RWPE2 (cell line): ENCODE measurements at regions not wholly inside any gene's neighbourhood (a gene's known extent, or its start where the extent isn't known, plus 50 kb on each side); places are given as distances from the start of the nearest gene placed in this dataset.

Experiments used
- ATAC-seq: fragments of 200-7000 bp; cut with Tn5 transposase; 3 replicates; pipeline ENCODE4 v1.9.1; 2021; ENCODE audit warnings: low read depth
- DNase-seq: peaks from one replicate; pipeline ENCODE4 v3.0.0-alpha.2; 2020; ENCODE audit warnings: low spot score
- H3K27ac ChIP-seq: fragments of 450-650 bp; 2 replicates; pipeline ENCODE4 v1.5.1; 2017; ENCODE audit warnings: mild to moderate bottlenecking; ENCODE audit not compliant: poor library complexity, severe bottlenecking
- H3K27me3 ChIP-seq: fragments of 250-450 bp; sonication (Bioruptor Pico); 2 replicates; pipeline ENCODE4 v1.5.1; 2021; ENCODE audit warnings: mild to moderate bottlenecking, moderate library complexity; ENCODE audit not compliant: insufficient read depth, poor library complexity, severe bottlenecking
- H3K36me3 ChIP-seq: fragments of 250-450 bp; sonication (Bioruptor Pico); 2 replicates; pipeline ENCODE4 v1.5.1; 2020; ENCODE audit warnings: low read depth, mild to moderate bottlenecking, moderate library complexity
- H3K4me1 ChIP-seq: fragments of 250-450 bp; sonication (Bioruptor Pico); 2 replicates; pipeline ENCODE4 v1.5.1; 2021; ENCODE audit warnings: mild to moderate bottlenecking, moderate library complexity; ENCODE audit not compliant: insufficient read depth, poor library complexity, severe bottlenecking
- H3K4me3 ChIP-seq: fragments of 250-450 bp; sonication (Bioruptor Pico); 2 replicates; pipeline ENCODE4 v1.5.1; 2021; ENCODE audit warnings: mild to moderate bottlenecking, moderate library complexity; ENCODE audit not compliant: severe bottlenecking
- H3K9me3 ChIP-seq: fragments of 250-450 bp; sonication (Bioruptor Pico); 2 replicates; pipeline ENCODE4 v1.5.1; 2021; ENCODE audit warnings: mild to moderate bottlenecking, moderate library complexity; ENCODE audit not compliant: severe bottlenecking
- TF ChIP-seq, protein P1 (sequence below): fragments of 450-650 bp; IDR thresholded peaks from one replicate; pipeline ENCODE4 v1.5.1; 2017; ENCODE audit warnings: mild to moderate bottlenecking, moderate library complexity; ENCODE audit not compliant: poor library complexity, severe bottlenecking

DNA sequence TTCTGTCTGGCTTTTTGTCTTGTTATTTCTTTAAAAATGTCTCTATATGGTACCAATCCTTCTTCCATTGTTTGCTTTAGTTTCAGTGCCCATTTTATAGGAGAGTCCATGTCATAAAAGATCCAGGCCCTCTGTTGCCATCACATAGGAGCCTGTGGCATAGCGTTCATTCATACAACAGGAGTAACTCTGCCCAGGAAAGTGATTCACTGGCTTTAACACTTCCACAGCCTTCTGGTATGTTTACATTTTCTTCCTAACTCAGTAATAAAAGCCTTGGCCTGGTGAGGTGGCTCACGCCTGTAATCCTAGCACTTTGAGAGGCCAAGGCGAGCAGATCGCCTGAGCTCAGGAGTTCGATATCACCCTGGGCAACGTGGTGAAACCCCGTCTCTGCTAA, 519.3 kb upstream of the PTGER4 start:
- Histone ChIP-seq H3K4me1 (no peaks in the 10 kb centered on the region), H3K36me3 (no peaks in the 10 kb centered on the region), H3K9me3 (no peaks in the 10 kb centered on the region), H3K27me3 (no peaks in the 10 kb centered on the region), H3K4me3 (no peak overlapping the region), H3K27ac (no peak overlapping the region)
- ATAC-seq (no peak), DNase-seq (no peak)
- TF ChIP-seq, protein P1, sequence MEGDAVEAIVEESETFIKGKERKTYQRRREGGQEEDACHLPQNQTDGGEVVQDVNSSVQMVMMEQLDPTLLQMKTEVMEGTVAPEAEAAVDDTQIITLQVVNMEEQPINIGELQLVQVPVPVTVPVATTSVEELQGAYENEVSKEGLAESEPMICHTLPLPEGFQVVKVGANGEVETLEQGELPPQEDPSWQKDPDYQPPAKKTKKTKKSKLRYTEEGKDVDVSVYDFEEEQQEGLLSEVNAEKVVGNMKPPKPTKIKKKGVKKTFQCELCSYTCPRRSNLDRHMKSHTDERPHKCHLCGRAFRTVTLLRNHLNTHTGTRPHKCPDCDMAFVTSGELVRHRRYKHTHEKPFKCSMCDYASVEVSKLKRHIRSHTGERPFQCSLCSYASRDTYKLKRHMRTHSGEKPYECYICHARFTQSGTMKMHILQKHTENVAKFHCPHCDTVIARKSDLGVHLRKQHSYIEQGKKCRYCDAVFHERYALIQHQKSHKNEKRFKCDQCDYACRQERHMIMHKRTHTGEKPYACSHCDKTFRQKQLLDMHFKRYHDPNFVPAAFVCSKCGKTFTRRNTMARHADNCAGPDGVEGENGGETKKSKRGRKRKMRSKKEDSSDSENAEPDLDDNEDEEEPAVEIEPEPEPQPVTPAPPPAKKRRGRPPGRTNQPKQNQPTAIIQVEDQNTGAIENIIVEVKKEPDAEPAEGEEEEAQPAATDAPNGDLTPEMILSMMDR, result no peak

GRCh38 chr5:40154194-40154593, 525.5 kb upstream of the PTGER4 start:
- Histone ChIP-seq H3K4me1 (no peaks in the 10 kb centered on the region), H3K36me3 (no peaks in the 10 kb centered on the region), H3K27ac (no peak overlapping the region), H3K4me3 (no peak overlapping the region), H3K27me3 (no peaks in the 10 kb centered on the region), H3K9me3 (no peaks in the 10 kb centered on the region)
- no peak for DNase-seq
- ATAC-seq, result no peak
- TF ChIP-seq, protein P1, result no peak

DNA sequence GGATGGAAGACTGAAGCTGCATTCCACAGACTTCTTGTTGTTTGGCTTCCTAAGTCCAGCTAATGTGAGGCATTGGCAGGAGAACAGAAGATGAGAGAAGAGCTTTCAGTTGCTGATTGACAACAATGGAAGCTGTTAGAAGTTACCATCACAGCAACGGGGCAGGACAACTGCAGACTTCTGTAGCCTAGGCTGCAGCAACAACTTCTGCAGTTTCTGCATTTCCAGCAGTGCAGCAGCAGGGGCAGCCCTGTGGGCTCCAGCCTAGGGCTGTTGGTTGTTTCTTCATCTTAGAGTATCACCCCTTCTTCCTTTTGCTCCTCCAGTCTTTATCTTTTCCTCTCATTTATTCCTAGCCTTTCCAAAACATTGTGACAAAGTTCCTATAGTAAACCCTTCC, 528.8 kb upstream of the PTGER4 start:
- no peak for ATAC-seq
- DNase-seq, result no peak
- no peak overlapping the region for H3K27ac ChIP-seq
- no peak overlapping the region for H3K4me3 ChIP-seq
- TF ChIP-seq, protein P1, result no peak
- no peaks in the 10 kb centered on the region for H3K36me3 ChIP-seq
- H3K9me3 ChIP-seq, result no peaks in the 10 kb centered on the region
- H3K4me1 ChIP-seq, result no peaks in the 10 kb centered on the region
- no peaks in the 10 kb centered on the region for H3K27me3 ChIP-seq

DNA sequence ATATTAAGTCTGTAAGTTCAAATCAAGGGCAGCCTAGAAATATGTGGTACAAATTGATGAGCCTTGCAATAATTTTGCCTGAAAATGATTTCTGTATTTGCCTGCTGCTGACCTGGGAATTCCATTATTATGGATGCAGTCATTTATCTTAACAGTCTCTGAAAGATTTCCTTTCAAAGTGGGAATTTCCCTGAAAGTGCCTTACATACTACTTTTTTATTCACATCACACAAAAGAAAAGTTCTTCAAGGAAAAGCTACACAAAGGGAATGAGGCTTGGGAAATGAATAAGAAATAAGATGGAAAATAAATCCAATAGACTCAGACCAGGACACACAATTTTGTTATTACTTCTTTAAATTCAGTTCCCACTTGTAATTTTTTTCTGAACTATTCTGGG, 537.8 kb upstream of the PTGER4 start:
- TF ChIP-seq, protein P1, result no peak

GRCh38 chr5:40141418-40141817, 538.3 kb upstream of the PTGER4 start:
- Histone ChIP-seq H3K4me1 (no peaks in the 10 kb centered on the region), H3K27ac (no peak overlapping the region), H3K4me3 (no peak overlapping the region), H3K9me3 (no peaks in the 10 kb centered on the region), H3K27me3 (no peaks in the 10 kb centered on the region), H3K36me3 (no peaks in the 10 kb centered on the region)
- no peak for ATAC-seq
- TF ChIP-seq, protein P1, result no peak
- no peak for DNase-seq

More for the DNA sequence above, 537.8 kb upstream of the PTGER4 start:
- H3K27me3 ChIP-seq, result no peaks in the 10 kb centered on the region
- no peaks in the 10 kb centered on the region for H3K9me3 ChIP-seq
- H3K27ac ChIP-seq, result no peak overlapping the region
- no peak overlapping the region for H3K4me3 ChIP-seq
- ATAC-seq, result no peak
- DNase-seq, result no peak
- no peaks in the 10 kb centered on the region for H3K36me3 ChIP-seq
- H3K4me1 ChIP-seq, result no peaks in the 10 kb centered on the region
